ENCODE measurements at regions not wholly inside any gene's neighbourhood (a gene's known extent, or its start where the extent isn't known, plus 50 kb on each side); places are given as distances from the start of the nearest gene placed in this dataset.

DNA sequence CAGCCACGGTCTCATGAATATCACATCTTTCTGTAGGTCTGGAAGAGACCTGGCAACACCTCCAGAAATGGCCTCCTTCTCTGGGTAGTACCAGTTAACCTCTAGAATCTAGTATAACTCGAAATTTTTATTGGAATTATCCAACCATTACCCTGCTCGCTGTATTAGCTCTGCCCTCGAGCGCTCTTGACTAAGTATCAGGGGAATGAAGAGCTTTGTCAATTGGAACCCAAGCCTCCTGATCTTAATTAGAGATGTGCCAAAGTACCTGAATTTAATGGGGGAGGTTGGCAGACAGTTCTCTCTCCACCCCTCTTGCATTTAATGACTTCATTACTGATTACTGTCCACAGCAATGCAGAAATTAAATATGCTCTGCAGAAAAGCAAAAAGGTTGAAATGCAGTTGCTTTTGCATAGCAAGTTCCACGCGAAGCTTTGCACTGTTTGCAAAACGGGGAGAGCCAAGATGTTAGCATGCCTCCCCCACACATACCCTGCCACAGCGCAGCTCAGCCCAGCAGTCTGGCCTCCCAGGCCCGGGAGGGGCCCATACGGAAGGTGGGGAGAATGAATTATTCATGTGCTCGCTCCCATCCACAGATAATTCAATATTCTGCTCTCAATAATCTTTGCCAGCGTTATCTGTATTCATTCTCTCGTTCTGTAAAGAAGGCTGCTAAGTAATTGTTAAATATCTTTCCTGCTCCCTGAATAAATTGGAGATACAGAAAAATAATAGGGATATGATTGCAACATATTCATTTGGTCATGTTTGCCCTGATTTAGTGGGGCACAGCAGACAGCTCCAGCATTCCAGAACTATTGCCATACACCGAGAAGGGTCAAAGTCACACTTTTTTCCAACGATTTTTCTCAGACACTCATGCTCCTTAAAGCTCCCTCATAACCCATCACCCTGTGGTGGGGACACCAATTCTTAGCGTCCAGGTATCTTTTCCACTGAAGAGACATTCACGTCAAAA lies 305.8 kb downstream of the CDH26 start:
- TF ChIP-seq, protein P1, sequence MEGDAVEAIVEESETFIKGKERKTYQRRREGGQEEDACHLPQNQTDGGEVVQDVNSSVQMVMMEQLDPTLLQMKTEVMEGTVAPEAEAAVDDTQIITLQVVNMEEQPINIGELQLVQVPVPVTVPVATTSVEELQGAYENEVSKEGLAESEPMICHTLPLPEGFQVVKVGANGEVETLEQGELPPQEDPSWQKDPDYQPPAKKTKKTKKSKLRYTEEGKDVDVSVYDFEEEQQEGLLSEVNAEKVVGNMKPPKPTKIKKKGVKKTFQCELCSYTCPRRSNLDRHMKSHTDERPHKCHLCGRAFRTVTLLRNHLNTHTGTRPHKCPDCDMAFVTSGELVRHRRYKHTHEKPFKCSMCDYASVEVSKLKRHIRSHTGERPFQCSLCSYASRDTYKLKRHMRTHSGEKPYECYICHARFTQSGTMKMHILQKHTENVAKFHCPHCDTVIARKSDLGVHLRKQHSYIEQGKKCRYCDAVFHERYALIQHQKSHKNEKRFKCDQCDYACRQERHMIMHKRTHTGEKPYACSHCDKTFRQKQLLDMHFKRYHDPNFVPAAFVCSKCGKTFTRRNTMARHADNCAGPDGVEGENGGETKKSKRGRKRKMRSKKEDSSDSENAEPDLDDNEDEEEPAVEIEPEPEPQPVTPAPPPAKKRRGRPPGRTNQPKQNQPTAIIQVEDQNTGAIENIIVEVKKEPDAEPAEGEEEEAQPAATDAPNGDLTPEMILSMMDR (IDR thresholded peaks at IDR 0.05; ENCODE audit: low read depth, low read length) = no peak
- H3K4me3 ChIP-seq (ENCODE audit: low read depth, low read length) = no peak overlapping the region
- in situ Hi-C loops (cut with HindIII; ENCODE audit: low sequenced_read_pairs) = no loop called here
- no peak for DNase-seq (ENCODE audit: low read depth, low spot score)

DNA sequence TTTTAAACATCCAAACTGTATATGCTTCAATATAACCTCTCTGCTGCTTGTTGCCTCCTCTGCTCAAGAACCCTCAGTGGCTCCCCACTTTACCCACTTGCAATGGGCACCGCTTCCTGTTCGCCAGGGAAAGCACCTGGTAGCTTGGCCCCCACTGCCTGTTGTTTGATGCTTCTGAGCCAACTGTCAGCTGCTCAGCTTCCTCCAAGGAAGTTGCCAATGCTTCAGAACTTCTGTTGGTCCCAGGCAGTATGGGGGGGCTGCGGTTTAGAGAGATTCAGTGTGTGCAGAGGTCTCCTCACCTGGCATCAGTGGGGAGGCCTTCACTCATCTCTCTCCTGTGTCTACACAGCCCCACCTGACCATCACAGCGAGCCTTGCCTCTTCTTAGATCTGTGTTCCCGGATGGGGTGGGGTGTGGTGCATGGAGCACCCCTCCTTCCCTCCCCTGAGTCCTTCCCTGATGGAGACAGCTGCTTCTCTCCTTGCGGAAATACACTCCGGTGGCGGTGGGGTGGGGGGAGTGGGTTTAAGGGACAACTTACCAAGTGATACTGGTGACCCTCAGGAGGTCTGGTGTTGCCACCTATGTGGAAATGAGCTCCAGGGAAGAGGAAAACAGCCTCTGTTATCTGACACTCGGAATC lies 308.1 kb downstream of the CDH26 start:
- no peak for DNase-seq (ENCODE audit: low read depth, low spot score)
- H3K4me3 ChIP-seq (ENCODE audit: low read depth, low read length) = no peak overlapping the region
- in situ Hi-C loops (cut with HindIII; ENCODE audit: low sequenced_read_pairs) = no loop called here
- TF ChIP-seq, protein P1 (IDR thresholded peaks at IDR 0.05; ENCODE audit: low read depth, low read length) = no peak

DNA sequence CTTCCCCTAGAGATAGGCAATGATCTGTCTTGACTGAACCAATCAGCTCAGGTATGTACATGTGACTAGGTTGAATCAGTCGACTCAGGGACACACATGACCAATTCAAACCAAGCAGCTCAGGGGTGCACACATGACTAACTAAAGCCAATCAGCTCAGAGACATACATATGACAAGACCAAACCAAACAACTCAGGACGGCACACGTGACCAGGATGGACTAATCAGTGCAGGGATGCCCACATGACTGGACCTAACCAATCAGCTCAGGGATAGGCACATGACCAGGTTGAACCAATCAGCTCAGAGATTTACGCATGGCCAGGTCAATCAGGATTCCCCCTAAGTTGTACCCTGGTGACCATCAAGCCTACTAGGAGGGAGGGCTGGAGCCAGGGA lies 310.3 kb downstream of the CDH26 start:
- no peak overlapping the region for H3K4me3 ChIP-seq (ENCODE audit: low read depth, low read length)
- TF ChIP-seq, protein P1 (IDR thresholded peaks at IDR 0.05; ENCODE audit: low read depth, low read length) = no peak
- no peak for DNase-seq (ENCODE audit: low read depth, low spot score)
- in situ Hi-C loops (cut with HindIII; ENCODE audit: low sequenced_read_pairs) = no loop called here

DNA sequence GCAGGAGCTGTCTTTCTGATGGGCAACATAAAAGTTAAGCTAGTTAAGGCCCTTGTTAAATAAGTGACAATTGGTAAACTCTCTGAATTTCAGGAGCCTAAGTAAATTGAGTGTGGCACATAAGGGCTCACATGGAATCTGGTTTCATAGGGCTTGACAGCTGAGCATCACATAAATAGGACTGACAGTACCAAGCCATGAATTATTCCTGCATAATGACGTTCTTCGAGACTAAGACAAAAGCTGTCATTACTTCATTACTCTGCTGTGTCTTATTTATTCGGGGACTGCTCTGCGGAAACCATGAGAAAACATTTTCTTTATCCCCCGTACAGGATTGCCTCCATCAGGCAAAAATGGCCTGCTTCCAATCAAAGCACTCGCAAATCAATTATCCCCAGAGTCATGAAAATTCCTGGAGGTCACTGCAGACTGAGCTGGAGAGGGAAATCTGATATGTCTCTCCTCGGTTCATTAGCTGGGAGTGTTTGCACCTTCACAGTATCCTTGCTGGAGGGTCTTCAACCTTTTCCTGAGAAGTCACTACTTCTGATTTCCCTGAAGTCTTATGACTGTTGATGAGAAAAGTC lies 311.4 kb downstream of the CDH26 start:
- TF ChIP-seq, protein P1 (IDR thresholded peaks at IDR 0.05; ENCODE audit: low read depth, low read length) = no peak
- in situ Hi-C loops (cut with HindIII; ENCODE audit: low sequenced_read_pairs) = no loop called here
- H3K4me3 ChIP-seq (ENCODE audit: low read depth, low read length) = no peak overlapping the region
- no peak for DNase-seq (ENCODE audit: low read depth, low spot score)

DNA sequence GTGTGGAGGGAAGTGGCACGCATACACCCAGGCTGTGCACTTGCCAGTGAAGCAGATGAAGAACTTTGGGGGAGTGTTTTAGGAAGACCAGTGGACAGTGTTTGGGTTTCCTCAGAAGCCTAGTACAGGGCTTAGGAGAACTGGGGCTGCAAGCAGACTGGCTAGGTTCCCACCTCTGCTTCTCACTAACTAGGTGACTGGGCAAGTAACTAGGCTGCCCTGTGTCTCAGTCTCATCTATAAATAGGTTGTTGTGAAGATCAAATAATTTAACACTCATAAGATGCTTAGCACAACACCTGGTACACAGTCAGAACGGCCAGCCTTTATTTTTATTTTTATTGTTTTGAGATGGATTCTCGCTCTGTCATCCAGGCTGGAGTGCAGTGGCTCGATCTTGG lies 312.1 kb downstream of the CDH26 start:
- DNase-seq (ENCODE audit: low read depth, low spot score) = no peak
- H3K4me3 ChIP-seq (ENCODE audit: low read depth, low read length) = no peak overlapping the region
- in situ Hi-C loops (cut with HindIII; ENCODE audit: low sequenced_read_pairs) = no loop called here
- TF ChIP-seq, protein P1 (IDR thresholded peaks at IDR 0.05; ENCODE audit: low read depth, low read length) = no peak

DNA sequence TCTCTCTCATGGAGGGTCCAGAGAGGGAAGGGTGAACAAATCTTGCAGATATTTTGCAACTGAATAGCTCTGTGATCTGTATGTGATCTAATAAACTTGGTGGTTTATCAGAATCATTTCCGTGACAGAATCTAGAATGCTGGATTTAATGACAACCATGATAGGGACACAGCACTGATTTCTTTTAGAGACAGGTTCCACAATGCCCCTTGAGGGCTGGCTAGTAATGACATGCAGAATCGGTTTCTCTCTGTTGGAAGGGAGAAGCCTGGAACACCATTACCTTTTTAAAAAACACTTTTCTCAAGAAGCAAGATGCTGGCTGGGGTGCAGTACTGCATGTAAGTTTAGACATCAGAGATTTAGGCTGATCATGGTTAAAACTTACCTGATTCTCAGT lies 313.4 kb downstream of the CDH26 start:
- in situ Hi-C loops (cut with HindIII; ENCODE audit: low sequenced_read_pairs) = no loop called here
- TF ChIP-seq, protein P1 (IDR thresholded peaks at IDR 0.05; ENCODE audit: low read depth, low read length) = peak; percentile 40
- no peak overlapping the region for H3K4me3 ChIP-seq (ENCODE audit: low read depth, low read length)
- no peak for DNase-seq (ENCODE audit: low read depth, low spot score)
